Fibroblast of villous mesenchyme (primary cell): ENCODE measurements at regions not wholly inside any gene's neighbourhood (a gene's known extent, or its start where the extent isn't known, plus 50 kb on each side); places are given as distances from the start of the nearest gene placed in this dataset.

ENCODE experiments used
- DNase-seq: peaks from one replicate; pipeline ENCODE4 v3.0.0-alpha.2; 2010; ENCODE audit warnings: low read depth
- H3K4me3 ChIP-seq: 2 replicates; pipeline ENCODE4 v1.5.1; 2011; ENCODE audit warnings: low read depth, mild to moderate bottlenecking, low read length
- CTCF ChIP-seq: IDR thresholded peaks from 2 replicates; pipeline ENCODE4 v1.5.1; 2012; ENCODE audit warnings: low read depth, mild to moderate bottlenecking, low read length; ENCODE audit not compliant: insufficient read depth

- DNase-seq, result no peak
- TF ChIP-seq CTCF, result no peak
- no peak overlapping the region for H3K4me3 ChIP-seq
Observed at GRCh38 chr5:89948977-89949376, 460.6 kb downstream of the CETN3 start.

- TF ChIP-seq CTCF, result no peak
Observed at GRCh38 chr5:89946916-89947315, 462.6 kb downstream of the CETN3 start.

GRCh38 chr5:89946508-89946907 is 463.0 kb downstream of the CETN3 start:
- no peak for DNase-seq
- TF ChIP-seq CTCF, result no peak
- H3K4me3 ChIP-seq, result no peak overlapping the region

More at GRCh38 chr5:89946916-89947315, 462.6 kb downstream of the CETN3 start:
- no peak overlapping the region for H3K4me3 ChIP-seq
- no peak for DNase-seq

- no peak for DNase-seq
- TF ChIP-seq CTCF, result no peak
- no peak overlapping the region for H3K4me3 ChIP-seq
Observed at GRCh38 chr5:89942171-89942570, 467.4 kb downstream of the CETN3 start.

- H3K4me3 ChIP-seq, result no peak overlapping the region
- no peak for DNase-seq
- TF ChIP-seq CTCF, result no peak
Observed at GRCh38 chr5:89936576-89936975, 473.0 kb downstream of the CETN3 start.

GRCh38 chr5:89934069-89934468 is 475.5 kb downstream of the CETN3 start:
- no peak for DNase-seq

More at GRCh38 chr5:89934069-89934468, 475.5 kb downstream of the CETN3 start:
- H3K4me3 ChIP-seq, result no peak overlapping the region
- TF ChIP-seq CTCF, result no peak
